HG02642 (cell line): ENCODE measurements at regions not wholly inside any gene's neighbourhood (a gene's known extent, or its start where the extent isn't known, plus 50 kb on each side); places are given as distances from the start of the nearest gene placed in this dataset.
"Not testable (repeated sequence)": the region's sequence is repeated elsewhere in the genome, so short reads cannot be mapped to it uniquely, and the experiment has no call there.

Experiments used
- ATAC-seq: cut with Tn5 transposase; IDR thresholded peaks from one replicate; pipeline ENCODE4 v1.9.1; 2021; ENCODE audit warnings: mild to moderate bottlenecking; ENCODE audit not compliant: unreplicated experiment, poor library complexity

- not testable (repeated sequence) for ATAC-seq
Measured at GRCh38 chr9:108393481-108394001, 462.2 kb downstream of the ACTL7B start.

- ATAC-seq, result no peak
Measured at GRCh38 chr9:108392877-108393276, 462.9 kb downstream of the ACTL7B start.

- no peak for ATAC-seq
Measured at GRCh38 chr9:108389056-108389455, 466.7 kb downstream of the ACTL7B start.

- no peak for ATAC-seq
Measured at GRCh38 chr9:108386859-108387384, 468.9 kb downstream of the ACTL7B start.

GRCh38 chr9:108386032-108386431 is 469.8 kb downstream of the ACTL7B start:
- ATAC-seq, result no peak

- no peak for ATAC-seq
Measured at GRCh38 chr9:108383796-108384195, 472.0 kb downstream of the ACTL7B start.

- no peak for ATAC-seq
Measured at GRCh38 chr9:108382310-108382709, 473.5 kb downstream of the ACTL7B start.

GRCh38 chr9:108377881-108378280 is 477.9 kb downstream of the ACTL7B start:
- ATAC-seq, result no peak

- ATAC-seq, result no peak
Measured at GRCh38 chr9:108377382-108377781, 478.4 kb downstream of the ACTL7B start.

- no peak for ATAC-seq
Measured at GRCh38 chr9:108376140-108376539, 479.6 kb downstream of the ACTL7B start.

- no peak for ATAC-seq
Measured at GRCh38 chr9:108374626-108375025, 481.2 kb downstream of the ACTL7B start.

GRCh38 chr9:108367188-108367587 is 488.6 kb downstream of the ACTL7B start:
- no peak for ATAC-seq

- no peak for ATAC-seq
Measured at GRCh38 chr9:108363311-108363710, 492.5 kb downstream of the ACTL7B start.

GRCh38 chr9:108360304-108360703 is 495.5 kb downstream of the ACTL7B start:
- ATAC-seq, result no peak

GRCh38 chr9:108356806-108357205 is 499.0 kb downstream of the ACTL7B start:
- ATAC-seq, result no peak

GRCh38 chr9:108351571-108351970 is 504.2 kb downstream of the ACTL7B start:
- ATAC-seq, result no peak

GRCh38 chr9:108347463-108348188 is 508.2 kb downstream of the ACTL7B start:
- no peak for ATAC-seq

GRCh38 chr9:108345826-108346225 is 510.0 kb downstream of the ACTL7B start:
- no peak for ATAC-seq

- no peak for ATAC-seq
Measured at GRCh38 chr9:108339251-108339650, 516.5 kb downstream of the ACTL7B start.

- no peak for ATAC-seq
Measured at GRCh38 chr9:108336575-108336974, 519.2 kb downstream of the ACTL7B start.

- no peak for ATAC-seq
Measured at GRCh38 chr9:108333530-108333983, 522.2 kb downstream of the ACTL7B start.

- no peak for ATAC-seq
Measured at GRCh38 chr9:108331596-108331995, 524.2 kb downstream of the ACTL7B start.
